Erythroblast (primary cell): ENCODE measurements at regions not wholly inside any gene's neighbourhood (a gene's known extent, or its start where the extent isn't known, plus 50 kb on each side); places are given as distances from the start of the nearest gene placed in this dataset.
A peak's percentile ranks its signal among the peaks of the same experiment; 100 is the strongest.
"Not testable (repeated sequence)": the region's sequence is repeated elsewhere in the genome, so short reads cannot be mapped to it uniquely, and the experiment has no call there.

Experiments
- DNase-seq, 2 experiments: peaks; one replicate each; lab custom pipeline; 2025; lab: John Stamatoyannopoulos, UW
- GATA1 ChIP-seq: IDR thresholded peaks from 2 replicates; pipeline ENCODE4 v1.6.1; 2011; ENCODE audit warnings: low read depth, mild to moderate bottlenecking, control low read depth, low read length, moderate library complexity
- POLR2A ChIP-seq: IDR thresholded peaks from 2 replicates; pipeline ENCODE4 v1.6.1; 2011; ENCODE audit warnings: mild to moderate bottlenecking, low read length

DNA sequence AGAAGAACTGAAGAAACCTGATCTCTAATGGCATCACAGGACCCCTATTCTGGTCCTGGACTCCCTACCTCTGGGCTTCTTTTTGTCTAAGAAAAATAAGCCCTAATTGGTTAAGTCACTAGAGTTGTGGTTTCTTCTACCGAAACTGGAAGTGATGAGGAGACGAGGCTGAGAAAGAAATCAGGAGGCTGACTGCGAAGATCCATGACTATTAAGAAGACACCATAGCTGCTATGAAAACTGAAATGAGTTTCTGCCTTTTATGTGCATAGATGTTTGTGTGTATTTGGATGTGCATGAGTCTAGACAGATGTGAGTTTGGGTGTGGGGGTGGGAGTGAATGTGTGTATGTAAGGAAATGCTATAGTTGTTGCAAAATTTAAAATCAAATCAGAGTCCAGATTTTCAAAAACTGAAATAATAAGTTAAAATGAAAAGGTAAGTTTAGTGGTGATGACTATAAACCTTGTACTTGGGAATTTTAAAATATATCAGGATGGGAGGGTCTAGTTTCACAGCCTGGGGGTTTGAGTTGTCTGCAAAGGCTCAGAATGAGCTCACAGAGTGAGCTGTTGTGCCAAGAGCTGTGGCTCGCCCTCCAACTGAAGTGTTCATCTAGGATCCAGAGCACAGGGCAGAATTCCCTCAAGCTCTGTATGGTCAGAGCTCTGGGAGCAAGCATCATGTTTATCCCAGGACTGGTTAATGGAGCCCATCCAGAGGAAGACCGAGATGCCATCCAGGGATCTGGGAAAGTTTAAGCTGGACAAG, 94.9 kb downstream of the VCPKMT start:
- no peak for DNase-seq
- TF ChIP-seq POLR2A: no peak
- TF ChIP-seq GATA1: no peak

DNA sequence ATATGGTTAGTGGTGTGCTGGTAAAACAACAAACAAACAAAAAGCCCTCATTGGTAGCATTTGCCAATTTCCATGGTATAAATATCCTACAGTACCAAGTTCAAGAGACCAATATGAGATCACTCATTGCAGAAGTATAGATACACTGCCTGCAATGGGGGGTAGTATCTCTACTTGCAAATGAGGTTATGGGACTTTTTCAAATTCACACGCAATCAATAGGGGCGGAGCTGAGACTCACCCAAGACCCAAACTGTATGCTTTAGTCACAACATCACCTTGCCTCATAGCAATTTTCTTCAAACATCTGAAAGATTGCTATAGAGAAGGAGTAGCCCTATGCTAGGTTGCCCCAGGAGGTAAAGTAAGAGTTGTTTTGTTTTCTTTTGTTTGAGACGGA, 93.7 kb downstream of the VCPKMT start:
- no peak for DNase-seq
- no peak for TF ChIP-seq POLR2A
- TF ChIP-seq GATA1: no peak

- no peak for DNase-seq
- no peak for TF ChIP-seq GATA1
- TF ChIP-seq POLR2A: no peak
These were observed 92.5 kb downstream of the VCPKMT start for GRCh38 chr14:50023671-50024490.

- TF ChIP-seq POLR2A (no peak), GATA1 (no peak)
- DNase-seq: no peak
These were observed 91.3 kb downstream of the VCPKMT start for GRCh38 chr14:50025073-50025472.

DNA sequence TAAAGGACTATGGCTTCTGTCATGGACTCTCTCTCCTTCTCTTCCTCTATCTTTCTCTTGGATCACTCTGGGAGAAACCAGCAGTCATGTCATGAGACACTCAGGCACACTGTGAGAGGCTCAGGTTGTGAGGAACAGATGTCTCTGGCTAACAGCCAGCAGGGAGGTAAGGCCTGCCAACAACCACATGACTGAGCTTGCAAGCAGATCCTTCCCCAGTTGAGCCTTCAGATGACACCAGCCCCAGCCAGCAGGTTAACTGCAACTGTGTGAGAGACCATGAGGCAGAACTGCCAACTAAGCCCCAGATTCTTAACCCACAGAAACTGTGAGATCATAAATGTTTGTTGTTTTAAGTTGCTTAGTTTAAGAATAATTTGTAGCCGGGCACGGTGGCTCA, 90.6 kb downstream of the VCPKMT start:
- DNase-seq: peak; percentile 41 to 56
- TF ChIP-seq POLR2A (no peak), GATA1 (no peak)

- no peak for TF ChIP-seq GATA1
- no peak for TF ChIP-seq POLR2A
These were observed 90.0 kb downstream of the VCPKMT start for GRCh38 chr14:50026396-50026795.

DNA sequence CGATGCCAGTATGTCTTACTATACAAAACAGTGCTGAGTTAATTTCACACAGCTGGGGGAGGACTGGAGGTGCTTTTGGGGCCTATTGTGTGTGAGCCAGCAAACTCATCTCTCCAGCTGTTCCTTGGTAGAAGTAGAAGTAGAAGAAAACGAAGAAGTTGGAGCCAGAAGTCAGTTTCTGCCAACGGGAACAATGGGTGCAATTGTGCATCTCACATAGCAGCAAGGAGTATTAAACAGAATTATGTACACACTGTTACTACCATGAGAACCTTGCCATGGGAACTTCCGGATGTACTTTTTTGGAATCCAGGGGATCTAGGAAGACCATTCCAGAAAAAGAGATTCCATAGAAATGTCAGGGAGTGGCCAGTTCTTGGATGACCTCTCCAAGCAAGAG, 88.6 kb downstream of the VCPKMT start:
- TF ChIP-seq GATA1 (no peak), POLR2A (no peak)
- DNase-seq: no peak

More at GRCh38 chr14:50026396-50026795, 90.0 kb downstream of the VCPKMT start:
- no peak for DNase-seq

- no peak for TF ChIP-seq POLR2A
- no peak for TF ChIP-seq GATA1
- DNase-seq: peak; percentile 24 to 39
These were observed 87.9 kb downstream of the VCPKMT start for GRCh38 chr14:50028458-50028857.

- no peak for TF ChIP-seq GATA1
- TF ChIP-seq POLR2A: no peak
- peak; percentile 62 to 64 for DNase-seq
These were observed 86.3 kb downstream of the VCPKMT start for GRCh38 chr14:50030036-50030435.

DNA sequence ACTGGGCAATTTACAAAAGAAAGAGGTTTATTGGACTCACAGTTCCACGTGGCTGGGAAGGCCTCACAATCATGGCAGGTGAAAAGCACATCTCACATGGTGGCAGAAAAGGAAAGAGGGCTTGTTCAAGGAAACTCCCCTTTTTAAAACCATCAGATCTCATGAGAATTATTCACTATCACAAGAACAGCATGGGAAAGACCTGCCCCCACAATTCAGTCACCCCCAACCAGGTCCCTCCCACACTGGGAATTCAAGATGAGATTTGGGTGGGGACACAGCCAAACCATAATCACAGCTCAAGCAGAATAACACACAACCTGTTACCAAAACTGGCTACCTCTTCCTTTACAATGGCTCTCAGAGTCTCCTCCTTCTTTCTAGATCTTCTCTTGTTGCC, 85.5 kb downstream of the VCPKMT start:
- DNase-seq: not testable (repeated sequence)

GRCh38 chr14:50031602-50032313, 84.6 kb downstream of the VCPKMT start:
- DNase-seq: no peak
- TF ChIP-seq POLR2A (no peak), GATA1 (no peak)

GRCh38 chr14:50032462-50033167, 83.8 kb downstream of the VCPKMT start:
- DNase-seq: not testable (repeated sequence)

DNA sequence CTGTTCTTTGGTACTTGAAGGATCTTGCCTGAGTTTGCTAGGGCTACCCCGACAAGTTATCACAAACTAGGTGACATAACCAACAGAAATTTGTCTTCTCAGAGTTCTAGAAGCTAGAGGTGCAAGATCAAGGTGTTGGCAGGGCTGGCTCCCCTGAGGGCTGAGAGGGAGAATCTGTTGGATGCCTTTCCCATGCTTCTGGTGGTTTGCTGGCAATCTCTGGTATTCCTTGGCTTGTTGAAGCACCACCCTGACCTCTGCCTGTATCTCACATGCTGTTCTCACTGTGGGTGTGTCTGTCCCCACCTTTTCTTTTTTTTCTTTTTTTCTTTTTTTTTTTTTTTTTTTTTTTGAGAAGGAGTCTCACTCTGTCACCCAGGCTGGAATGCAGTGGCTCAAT, 81.2 kb downstream of the VCPKMT start:
- no peak for DNase-seq
- TF ChIP-seq POLR2A (no peak), GATA1 (no peak)
